Peyer's patch (tissue), 4 donors: ENCODE measurements at regions not wholly inside any gene's neighbourhood (a gene's known extent, or its start where the extent isn't known, plus 50 kb on each side); places are given as distances from the start of the nearest gene placed in this dataset.

ENCODE experiments used
- CTCF ChIP-seq, 6 experiments: fragments of 450-650 bp in 4 of 6; fragments of 200-600 bp in 2 of 6; sonication (generic) in 1 of 6; IDR thresholded peaks; one replicate each; pipeline ENCODE4 v1.5.1; 2017 to 2019; ENCODE audit warnings: antibody characterized with exemption in 6 of 6, mild to moderate bottlenecking in 3 of 6, moderate library complexity in 1 of 6
- POLR2A ChIP-seq, 2 donors: fragments of 450-650 bp; IDR thresholded peaks; one replicate each; pipeline ENCODE4 v1.5.1; 2017; ENCODE audit warnings: antibody characterized with exemption in 2 of 2, mild to moderate bottlenecking in 2 of 2, moderate library complexity in 2 of 2

DNA sequence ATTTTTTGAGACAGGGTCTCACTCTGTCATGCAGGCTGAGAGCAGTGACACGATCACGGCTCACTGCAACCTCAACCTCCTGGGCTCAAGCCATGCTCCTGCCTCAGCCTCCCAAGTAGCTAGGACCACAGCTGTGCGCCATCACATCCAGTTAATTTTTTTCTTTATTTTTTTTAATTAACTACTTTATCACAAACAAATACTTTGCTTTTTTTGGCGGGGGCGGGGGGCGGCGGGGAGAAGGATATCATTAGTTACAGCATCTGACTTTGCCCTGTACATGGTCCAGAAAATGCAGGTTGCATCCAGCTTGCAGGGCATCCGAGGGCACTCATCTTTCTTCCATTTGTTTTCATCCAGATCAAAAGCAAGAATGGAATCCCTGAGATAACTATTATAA is 201.8 kb upstream of the IER5L start:
- TF ChIP-seq CTCF (IDR thresholded peaks at IDR 0.05) (no peak), POLR2A (IDR thresholded peaks at IDR 0.05) (no peak)
